GM12892 (cell line): ENCODE measurements at regions not wholly inside any gene's neighbourhood (a gene's known extent, or its start where the extent isn't known, plus 50 kb on each side); places are given as distances from the start of the nearest gene placed in this dataset.
"Not testable (repeated sequence)": the region's sequence is repeated elsewhere in the genome, so short reads cannot be mapped to it uniquely, and the experiment has no call there.

ENCODE experiments used
- POLR2A ChIP-seq: IDR thresholded peaks from 2 replicates; pipeline ENCODE4 v1.6.1; 2011; ENCODE audit warnings: low read depth, low read length, control low read depth
- POLR2AphosphoS5 ChIP-seq: IDR thresholded peaks from 2 replicates; pipeline ENCODE4 v1.6.1; 2011; ENCODE audit warnings: low read depth, low read length, control low read depth

DNA sequence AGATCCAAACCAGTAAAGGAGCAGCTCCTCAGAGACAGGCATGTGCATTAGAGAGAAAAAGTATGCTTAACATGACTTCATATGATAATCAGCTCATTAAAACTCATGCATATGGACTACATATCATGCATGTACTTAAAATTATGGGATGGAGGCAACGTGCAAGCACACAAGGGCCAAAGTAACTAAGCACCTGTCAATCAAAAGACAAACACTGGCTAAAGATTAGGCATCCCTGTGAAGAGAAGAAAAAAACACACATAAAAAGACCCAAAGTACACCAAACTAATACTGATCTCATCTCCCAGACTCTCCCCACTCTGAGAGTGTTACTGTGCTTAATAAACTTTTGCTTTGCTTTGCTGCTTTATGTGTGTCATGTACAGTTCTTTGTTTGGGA is 61.1 kb downstream of the PPIAL4A start:
- not testable (repeated sequence) for TF ChIP-seq POLR2AphosphoS5, POLR2A
